ENCODE measurements at regions not wholly inside any gene's neighbourhood (a gene's known extent, or its start where the extent isn't known, plus 50 kb on each side); places are given as distances from the start of the nearest gene placed in this dataset.

GRCh38 chr3:193148688-193149473 lies 92.1 kb upstream of the PLAAT1 start:
- TF ChIP-seq, protein P1, sequence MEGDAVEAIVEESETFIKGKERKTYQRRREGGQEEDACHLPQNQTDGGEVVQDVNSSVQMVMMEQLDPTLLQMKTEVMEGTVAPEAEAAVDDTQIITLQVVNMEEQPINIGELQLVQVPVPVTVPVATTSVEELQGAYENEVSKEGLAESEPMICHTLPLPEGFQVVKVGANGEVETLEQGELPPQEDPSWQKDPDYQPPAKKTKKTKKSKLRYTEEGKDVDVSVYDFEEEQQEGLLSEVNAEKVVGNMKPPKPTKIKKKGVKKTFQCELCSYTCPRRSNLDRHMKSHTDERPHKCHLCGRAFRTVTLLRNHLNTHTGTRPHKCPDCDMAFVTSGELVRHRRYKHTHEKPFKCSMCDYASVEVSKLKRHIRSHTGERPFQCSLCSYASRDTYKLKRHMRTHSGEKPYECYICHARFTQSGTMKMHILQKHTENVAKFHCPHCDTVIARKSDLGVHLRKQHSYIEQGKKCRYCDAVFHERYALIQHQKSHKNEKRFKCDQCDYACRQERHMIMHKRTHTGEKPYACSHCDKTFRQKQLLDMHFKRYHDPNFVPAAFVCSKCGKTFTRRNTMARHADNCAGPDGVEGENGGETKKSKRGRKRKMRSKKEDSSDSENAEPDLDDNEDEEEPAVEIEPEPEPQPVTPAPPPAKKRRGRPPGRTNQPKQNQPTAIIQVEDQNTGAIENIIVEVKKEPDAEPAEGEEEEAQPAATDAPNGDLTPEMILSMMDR (IDR thresholded peaks at IDR 0.05), result no peak
- TF ChIP-seq EP300 (IDR thresholded peaks at IDR 0.05) (no peak), POLR2AphosphoS5 (IDR thresholded peaks at IDR 0.05) (no peak)
